B cell (primary cell): ENCODE measurements at regions not wholly inside any gene's neighbourhood (a gene's known extent, or its start where the extent isn't known, plus 50 kb on each side); places are given as distances from the start of the nearest gene placed in this dataset.

Experiments used
- CTCF ChIP-seq: fragments of 200-600 bp; IDR thresholded peaks from one replicate; pipeline ENCODE4 v1.8.0; 2022; ENCODE audit warnings: antibody characterized with exemption, mild to moderate bottlenecking
- EZH2 ChIP-seq: IDR thresholded peaks from 2 replicates; pipeline ENCODE4 v1.6.1; 2012; ENCODE audit warnings: borderline replicate concordance, low read depth, mild to moderate bottlenecking, moderate library complexity, low read length; ENCODE audit not compliant: insufficient read depth, poor library complexity, severe bottlenecking

DNA sequence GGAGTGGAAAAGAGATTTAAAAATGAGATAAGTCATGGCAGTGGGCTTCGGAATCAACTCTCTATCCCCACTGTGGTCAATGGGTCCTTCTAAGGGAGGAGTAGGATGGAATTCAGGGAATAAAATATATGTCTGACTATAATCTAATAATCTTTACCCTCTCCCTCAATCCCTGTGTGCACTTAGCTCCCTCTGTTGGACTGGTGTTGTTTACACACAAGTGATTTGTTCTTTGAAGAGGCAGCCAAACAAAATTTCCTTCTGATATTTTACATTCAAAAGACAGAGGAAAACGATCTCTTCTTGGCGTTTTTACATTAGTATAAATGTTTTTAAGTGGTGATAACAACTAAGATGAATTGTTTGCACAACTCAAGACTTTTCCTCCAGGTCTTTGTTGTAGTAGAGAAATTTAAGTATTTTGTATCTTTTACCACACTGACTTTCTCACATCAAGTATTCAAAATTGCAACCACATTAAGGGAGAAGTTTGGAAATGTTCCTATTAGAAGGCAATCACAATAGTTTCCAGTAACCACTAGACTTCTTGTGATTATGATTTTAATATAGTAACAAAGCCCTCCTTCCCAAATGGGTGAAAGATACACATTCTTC is 317.8 kb downstream of the CENPW start:
- TF ChIP-seq CTCF (no peak), EZH2 (no peak)
